ENCODE measurements at regions not wholly inside any gene's neighbourhood (a gene's known extent, or its start where the extent isn't known, plus 50 kb on each side); places are given as distances from the start of the nearest gene placed in this dataset.
A peak's percentile ranks its signal among the peaks of the same experiment; 100 is the strongest.
"Not testable (repeated sequence)": the region's sequence is repeated elsewhere in the genome, so short reads cannot be mapped to it uniquely, and the experiment has no call there.

- no peaks in the 10 kb centered on the region for H3K4me1 Mint-ChIP-seq (ENCODE audit: low read depth)
- H3K4me3 Mint-ChIP-seq, result no peak overlapping the region
- H3K9me3 Mint-ChIP-seq, result no peaks in the 10 kb centered on the region
Observed at GRCh38 chr7:39845006-39845405, 105.0 kb upstream of the CDK13 start.

GRCh38 chr7:39847227-39847626 lies 102.8 kb upstream of the CDK13 start:
- H3K4me3 Mint-ChIP-seq, result no peak overlapping the region
- no peaks in the 10 kb centered on the region for H3K4me1 Mint-ChIP-seq (ENCODE audit: low read depth)
- no peaks in the 10 kb centered on the region for H3K36me3 Mint-ChIP-seq (ENCODE audit: low read depth)
- no peaks in the 10 kb centered on the region for H3K9me3 Mint-ChIP-seq
- no peak overlapping the region for H3K27ac Mint-ChIP-seq
- H3K27me3 Mint-ChIP-seq, result peaks cover 18% of the 10 kb centered on the region

More at GRCh38 chr7:39845006-39845405, 105.0 kb upstream of the CDK13 start:
- Mint-ChIP-seq H3K36me3 (ENCODE audit: low read depth) (no peaks in the 10 kb centered on the region), H3K27ac (no peak overlapping the region), H3K27me3 (peaks cover 17% of the 10 kb centered on the region)

- H3K9me3 Mint-ChIP-seq, result no peaks in the 10 kb centered on the region
- no peak overlapping the region for H3K4me3 Mint-ChIP-seq
- peaks cover 33% of the 10 kb centered on the region for H3K27me3 Mint-ChIP-seq
- no peaks in the 10 kb centered on the region for H3K36me3 Mint-ChIP-seq (ENCODE audit: low read depth)
- H3K4me1 Mint-ChIP-seq (ENCODE audit: low read depth), result peaks cover 12% of the 10 kb centered on the region
- no peak overlapping the region for H3K27ac Mint-ChIP-seq
Observed at GRCh38 chr7:39851466-39852045, 98.5 kb upstream of the CDK13 start.

DNA sequence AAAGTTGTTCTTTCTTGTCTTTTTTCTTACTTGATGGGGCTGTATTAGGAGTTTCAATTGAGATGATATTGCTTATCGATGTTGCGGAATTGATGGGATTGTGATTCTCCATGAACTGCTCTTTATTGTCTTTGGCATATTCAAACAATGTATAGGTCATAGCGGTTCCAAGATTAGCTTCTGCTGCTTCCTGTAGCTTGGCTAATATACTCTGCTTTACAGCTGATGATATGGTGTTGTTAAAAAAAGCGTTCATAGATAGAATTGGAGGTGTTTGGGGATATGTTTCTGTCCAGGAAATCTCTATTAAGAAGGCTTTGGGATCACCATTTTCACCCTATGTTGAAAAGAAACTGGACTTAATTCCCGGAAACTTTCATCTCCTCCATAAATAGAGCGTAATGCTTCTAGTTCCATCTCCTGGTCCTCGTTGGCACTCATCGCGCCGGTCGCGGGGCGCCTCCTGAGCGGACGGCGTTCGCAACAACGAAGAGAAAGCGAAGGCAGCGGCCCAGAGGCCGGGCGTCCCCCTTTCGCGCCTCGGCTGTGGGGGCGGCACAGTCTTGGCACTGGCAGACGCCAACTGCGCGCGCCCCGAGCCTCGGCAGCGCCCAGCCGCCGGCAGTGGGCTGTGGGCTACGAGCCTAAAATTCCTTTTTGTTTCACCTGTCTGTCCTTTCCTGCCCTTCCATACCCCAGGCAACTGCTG lies 95.3 kb upstream of the CDK13 start:
- peaks cover 48% of the 10 kb centered on the region for H3K27me3 Mint-ChIP-seq

GRCh38 chr7:39855325-39855674 lies 94.8 kb upstream of the CDK13 start:
- peaks cover 45% of the 10 kb centered on the region for H3K27me3 Mint-ChIP-seq
- peaks cover 12% of the 10 kb centered on the region for H3K4me1 Mint-ChIP-seq (ENCODE audit: low read depth)
- H3K27ac Mint-ChIP-seq, result no peak overlapping the region
- H3K4me3 Mint-ChIP-seq, result peak overlapping the region; percentile 73
- no peaks in the 10 kb centered on the region for H3K9me3 Mint-ChIP-seq
- no peaks in the 10 kb centered on the region for H3K36me3 Mint-ChIP-seq (ENCODE audit: low read depth)

More for the DNA sequence above, 95.3 kb upstream of the CDK13 start:
- H3K4me3 Mint-ChIP-seq, result peak overlapping the region; percentile 73
- H3K4me1 Mint-ChIP-seq (ENCODE audit: low read depth), result peaks cover 12% of the 10 kb centered on the region
- not testable (repeated sequence) for H3K36me3 Mint-ChIP-seq (ENCODE audit: low read depth); H3K27ac Mint-ChIP-seq; H3K9me3 Mint-ChIP-seq

- H3K36me3 Mint-ChIP-seq (ENCODE audit: low read depth); H3K9me3 Mint-ChIP-seq; H3K4me3 Mint-ChIP-seq; H3K27ac Mint-ChIP-seq; H3K27me3 Mint-ChIP-seq; H3K4me1 Mint-ChIP-seq (ENCODE audit: low read depth): not testable (repeated sequence)
Observed at GRCh38 chr7:39863675-39864322, 86.3 kb upstream of the CDK13 start.

- H3K27me3 Mint-ChIP-seq; H3K4me3 Mint-ChIP-seq; H3K36me3 Mint-ChIP-seq (ENCODE audit: low read depth); H3K4me1 Mint-ChIP-seq (ENCODE audit: low read depth); H3K27ac Mint-ChIP-seq; H3K9me3 Mint-ChIP-seq: not testable (repeated sequence)
Observed at GRCh38 chr7:39869888-39870522, 80.1 kb upstream of the CDK13 start.

DNA sequence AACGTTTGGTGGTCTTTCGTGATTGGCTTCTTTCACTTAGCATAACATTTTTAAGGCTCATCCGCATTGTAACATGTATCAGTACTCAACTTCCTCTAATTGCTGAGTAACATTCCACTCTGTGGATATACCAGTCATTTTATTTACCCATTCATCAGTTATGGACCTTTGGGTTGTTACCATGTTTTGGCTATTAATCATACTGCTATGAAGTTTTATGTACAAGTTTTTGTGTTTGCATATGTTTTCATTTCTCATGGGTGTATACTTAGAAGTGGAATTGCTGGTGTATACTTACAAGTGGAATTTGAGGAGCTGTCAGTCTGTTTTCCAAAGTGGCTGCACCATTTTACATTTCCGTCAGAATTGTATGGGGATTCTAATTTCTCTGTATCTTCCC lies 78.4 kb upstream of the CDK13 start:
- not testable (repeated sequence) for H3K4me1 Mint-ChIP-seq (ENCODE audit: low read depth)

GRCh38 chr7:39880556-39880955 lies 69.5 kb upstream of the CDK13 start:
- peaks cover 5% of the 10 kb centered on the region for H3K36me3 Mint-ChIP-seq (ENCODE audit: low read depth)
- H3K9me3 Mint-ChIP-seq, result peaks cover 4% of the 10 kb centered on the region
- no peaks in the 10 kb centered on the region for H3K4me1 Mint-ChIP-seq (ENCODE audit: low read depth)
- no peak overlapping the region for H3K27ac Mint-ChIP-seq
- H3K4me3 Mint-ChIP-seq, result no peak overlapping the region
- peaks cover 12% of the 10 kb centered on the region for H3K27me3 Mint-ChIP-seq

More for the DNA sequence above, 78.4 kb upstream of the CDK13 start:
- not testable (repeated sequence) for H3K27me3 Mint-ChIP-seq; H3K27ac Mint-ChIP-seq; H3K36me3 Mint-ChIP-seq (ENCODE audit: low read depth); H3K9me3 Mint-ChIP-seq; H3K4me3 Mint-ChIP-seq

DNA sequence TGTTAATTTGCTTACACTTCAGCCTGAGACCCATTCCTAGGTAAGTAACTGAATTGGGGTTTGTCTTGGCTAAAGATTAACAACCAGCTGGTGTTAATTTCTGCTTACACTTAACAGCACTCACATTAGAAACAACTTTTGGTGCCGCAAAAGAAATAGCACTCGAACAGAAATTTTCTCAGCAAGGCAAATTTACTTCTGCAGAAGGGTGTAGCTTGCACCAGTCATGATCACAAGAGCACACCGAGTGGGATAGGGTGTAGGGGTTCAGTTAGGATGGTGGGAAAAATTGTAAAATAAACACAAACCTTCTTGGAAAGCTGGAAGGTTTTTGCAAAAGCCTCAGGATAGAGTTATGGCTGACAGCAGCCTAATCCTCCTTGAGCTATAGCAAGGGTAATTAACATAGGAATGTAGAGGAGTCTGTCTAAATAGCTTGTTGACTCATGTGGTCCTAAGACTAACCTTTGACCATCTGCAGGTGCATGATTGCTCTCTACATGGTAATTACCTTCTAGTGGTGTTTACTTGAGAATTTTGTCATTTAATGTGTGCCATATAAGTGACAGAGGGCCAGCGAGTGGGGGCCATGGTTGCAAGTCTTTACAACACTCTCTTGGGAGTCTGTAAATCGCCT lies 67.8 kb upstream of the CDK13 start:
- H3K4me3 Mint-ChIP-seq, result no peak overlapping the region
- H3K36me3 Mint-ChIP-seq (ENCODE audit: low read depth), result peaks cover 5% of the 10 kb centered on the region
- H3K4me1 Mint-ChIP-seq (ENCODE audit: low read depth), result no peaks in the 10 kb centered on the region
- H3K27ac Mint-ChIP-seq, result no peak overlapping the region
- H3K27me3 Mint-ChIP-seq, result peaks cover 12% of the 10 kb centered on the region
- peaks cover 4% of the 10 kb centered on the region for H3K9me3 Mint-ChIP-seq

- Mint-ChIP-seq H3K27ac (no peak overlapping the region), H3K36me3 (ENCODE audit: low read depth) (peaks cover 5% of the 10 kb centered on the region), H3K9me3 (peaks cover 4% of the 10 kb centered on the region), H3K4me1 (ENCODE audit: low read depth) (no peaks in the 10 kb centered on the region), H3K27me3 (peaks cover 8% of the 10 kb centered on the region), H3K4me3 (no peak overlapping the region)
Observed at GRCh38 chr7:39883812-39884390, 66.2 kb upstream of the CDK13 start.

GRCh38 chr7:39888171-39888853 lies 61.7 kb upstream of the CDK13 start:
- Mint-ChIP-seq H3K4me1 (ENCODE audit: low read depth) (no peaks in the 10 kb centered on the region), H3K27ac (no peak overlapping the region), H3K27me3 (no peaks in the 10 kb centered on the region), H3K36me3 (ENCODE audit: low read depth) (no peaks in the 10 kb centered on the region), H3K9me3 (no peaks in the 10 kb centered on the region), H3K4me3 (no peak overlapping the region)

GRCh38 chr7:39890411-39890810 lies 59.6 kb upstream of the CDK13 start:
- Mint-ChIP-seq H3K9me3 (no peaks in the 10 kb centered on the region), H3K4me1 (ENCODE audit: low read depth) (no peaks in the 10 kb centered on the region), H3K4me3 (no peak overlapping the region), H3K36me3 (ENCODE audit: low read depth) (no peaks in the 10 kb centered on the region), H3K27me3 (no peaks in the 10 kb centered on the region), H3K27ac (no peak overlapping the region)

DNA sequence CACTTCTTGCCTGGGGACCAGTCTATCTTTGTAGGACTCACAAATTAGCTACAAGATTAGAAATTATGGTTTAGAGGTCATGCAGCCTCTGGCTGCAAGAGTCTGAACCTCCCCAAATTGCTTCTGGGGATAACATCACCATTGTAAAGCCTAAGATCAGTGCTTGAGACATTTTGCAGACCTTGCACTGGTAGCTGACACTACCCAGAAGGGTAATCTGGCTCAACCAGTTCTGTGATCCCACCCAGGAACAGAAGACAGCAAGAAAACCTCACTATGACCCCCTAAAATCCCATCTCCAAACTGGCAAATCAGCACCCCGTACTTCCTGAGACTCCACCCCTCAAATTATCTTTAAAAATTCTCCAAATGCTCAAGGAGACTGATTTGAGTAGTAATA lies 58.2 kb upstream of the CDK13 start:
- Mint-ChIP-seq H3K36me3 (ENCODE audit: low read depth) (no peaks in the 10 kb centered on the region), H3K4me3 (no peak overlapping the region), H3K27me3 (no peaks in the 10 kb centered on the region), H3K27ac (no peak overlapping the region), H3K4me1 (ENCODE audit: low read depth) (no peaks in the 10 kb centered on the region), H3K9me3 (no peaks in the 10 kb centered on the region)

Data from stimulated activated naive CD8-positive, alpha-beta T cell treated with anti-CD3 and anti-CD28 coated beads, Interleukin-15, Interleukin-2, amounts not matched to agents 100 ng/mL and 50 ng/mL, for 24 hours (primary cell).